Loucy (cell line): ENCODE measurements at regions not wholly inside any gene's neighbourhood (a gene's known extent, or its start where the extent isn't known, plus 50 kb on each side); places are given as distances from the start of the nearest gene placed in this dataset.

ENCODE experiments used
- EZH2phosphoT487 ChIP-seq: fragments of 200-600 bp; IDR thresholded peaks from 2 replicates; pipeline ENCODE4 v1.6.1; 2018; ENCODE audit warnings: antibody characterized with exemption, mild to moderate bottlenecking, moderate library complexity, borderline replicate concordance
- TF ChIP-seq, protein P1 (sequence below): fragments of 200-600 bp; sonication (generic); conservative IDR thresholded peaks from 2 replicates; pipeline ENCODE4 v1.5.1; 2014; ENCODE audit warnings: mild to moderate bottlenecking, antibody characterized with exemption, low read length

DNA sequence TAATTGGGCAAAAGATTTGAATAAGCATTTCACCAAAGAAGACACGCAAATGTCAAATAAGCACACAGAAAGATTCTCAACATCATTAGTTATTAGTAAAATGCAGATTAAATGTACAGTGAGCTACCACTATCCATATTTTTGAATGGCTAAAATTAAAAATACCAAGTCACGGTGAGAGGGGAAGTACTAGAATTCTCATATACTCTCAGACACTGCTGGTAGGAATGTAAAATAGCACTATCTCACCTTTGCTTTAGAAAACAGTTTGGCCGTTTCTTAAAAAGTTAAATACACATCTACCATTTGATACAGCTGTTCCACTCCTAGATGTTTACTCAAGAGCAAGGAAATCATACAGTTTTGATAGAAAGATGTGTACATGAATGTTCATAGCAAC, 115.8 kb upstream of the CELF2 start:
- TF ChIP-seq, protein P1, sequence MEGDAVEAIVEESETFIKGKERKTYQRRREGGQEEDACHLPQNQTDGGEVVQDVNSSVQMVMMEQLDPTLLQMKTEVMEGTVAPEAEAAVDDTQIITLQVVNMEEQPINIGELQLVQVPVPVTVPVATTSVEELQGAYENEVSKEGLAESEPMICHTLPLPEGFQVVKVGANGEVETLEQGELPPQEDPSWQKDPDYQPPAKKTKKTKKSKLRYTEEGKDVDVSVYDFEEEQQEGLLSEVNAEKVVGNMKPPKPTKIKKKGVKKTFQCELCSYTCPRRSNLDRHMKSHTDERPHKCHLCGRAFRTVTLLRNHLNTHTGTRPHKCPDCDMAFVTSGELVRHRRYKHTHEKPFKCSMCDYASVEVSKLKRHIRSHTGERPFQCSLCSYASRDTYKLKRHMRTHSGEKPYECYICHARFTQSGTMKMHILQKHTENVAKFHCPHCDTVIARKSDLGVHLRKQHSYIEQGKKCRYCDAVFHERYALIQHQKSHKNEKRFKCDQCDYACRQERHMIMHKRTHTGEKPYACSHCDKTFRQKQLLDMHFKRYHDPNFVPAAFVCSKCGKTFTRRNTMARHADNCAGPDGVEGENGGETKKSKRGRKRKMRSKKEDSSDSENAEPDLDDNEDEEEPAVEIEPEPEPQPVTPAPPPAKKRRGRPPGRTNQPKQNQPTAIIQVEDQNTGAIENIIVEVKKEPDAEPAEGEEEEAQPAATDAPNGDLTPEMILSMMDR, result no peak
- no peak for TF ChIP-seq EZH2phosphoT487
